GM18511 (cell line): ENCODE measurements at regions not wholly inside any gene's neighbourhood (a gene's known extent, or its start where the extent isn't known, plus 50 kb on each side); places are given as distances from the start of the nearest gene placed in this dataset.

Experiments used
- ATAC-seq: cut with Tn5 transposase; IDR thresholded peaks from one replicate; pipeline ENCODE4 v1.9.1; 2021; ENCODE audit warnings: mild to moderate bottlenecking, moderate library complexity; ENCODE audit not compliant: unreplicated experiment

- ATAC-seq = no peak
These were observed 691.1 kb downstream of the UQCRFS1 start for GRCh38 chr19:28521614-28522544.

GRCh38 chr19:28520998-28521568 is 691.9 kb downstream of the UQCRFS1 start:
- no peak for ATAC-seq

GRCh38 chr19:28519952-28520861 is 692.7 kb downstream of the UQCRFS1 start:
- no peak for ATAC-seq

GRCh38 chr19:28519218-28519779 is 693.7 kb downstream of the UQCRFS1 start:
- no peak for ATAC-seq

GRCh38 chr19:28516415-28516872 is 696.5 kb downstream of the UQCRFS1 start:
- ATAC-seq = no peak

GRCh38 chr19:28514166-28514565 is 698.8 kb downstream of the UQCRFS1 start:
- ATAC-seq = no peak

- no peak for ATAC-seq
These were observed 701.3 kb downstream of the UQCRFS1 start for GRCh38 chr19:28511655-28512054.

GRCh38 chr19:28509079-28509895 is 703.7 kb downstream of the UQCRFS1 start:
- ATAC-seq = no peak

- no peak for ATAC-seq
These were observed 704.3 kb downstream of the UQCRFS1 start for GRCh38 chr19:28508666-28509065.

- no peak for ATAC-seq
These were observed 707.0 kb downstream of the UQCRFS1 start for GRCh38 chr19:28505933-28506332.

GRCh38 chr19:28505134-28505533 is 707.8 kb downstream of the UQCRFS1 start:
- no peak for ATAC-seq

GRCh38 chr19:28504727-28505126 is 708.2 kb downstream of the UQCRFS1 start:
- ATAC-seq = no peak

- no peak for ATAC-seq
These were observed 708.8 kb downstream of the UQCRFS1 start for GRCh38 chr19:28504139-28504538.

- ATAC-seq = no peak
These were observed 709.8 kb downstream of the UQCRFS1 start for GRCh38 chr19:28502879-28503734.

GRCh38 chr19:28501976-28502375 is 711.0 kb downstream of the UQCRFS1 start:
- ATAC-seq = no peak

GRCh38 chr19:28500982-28501630 is 711.8 kb downstream of the UQCRFS1 start:
- no peak for ATAC-seq

GRCh38 chr19:28500296-28500695 is 712.7 kb downstream of the UQCRFS1 start:
- ATAC-seq = no peak

GRCh38 chr19:28498404-28498976 is 714.5 kb downstream of the UQCRFS1 start:
- no peak for ATAC-seq
